SKM-1 (cell line): ENCODE measurements at regions not wholly inside any gene's neighbourhood (a gene's known extent, or its start where the extent isn't known, plus 50 kb on each side); places are given as distances from the start of the nearest gene placed in this dataset.

Experiments
- DNase-seq: peaks from one replicate; lab custom pipeline; 2025; ENCODE audit not compliant: unreplicated experiment; lab: John Stamatoyannopoulos, UW

GRCh38 chr12:84741692-84742091 lies 170.9 kb downstream of the SLC6A15 start:
- no peak for DNase-seq

- no peak for DNase-seq
These were observed 171.6 kb downstream of the SLC6A15 start for GRCh38 chr12:84741031-84741430.

DNA sequence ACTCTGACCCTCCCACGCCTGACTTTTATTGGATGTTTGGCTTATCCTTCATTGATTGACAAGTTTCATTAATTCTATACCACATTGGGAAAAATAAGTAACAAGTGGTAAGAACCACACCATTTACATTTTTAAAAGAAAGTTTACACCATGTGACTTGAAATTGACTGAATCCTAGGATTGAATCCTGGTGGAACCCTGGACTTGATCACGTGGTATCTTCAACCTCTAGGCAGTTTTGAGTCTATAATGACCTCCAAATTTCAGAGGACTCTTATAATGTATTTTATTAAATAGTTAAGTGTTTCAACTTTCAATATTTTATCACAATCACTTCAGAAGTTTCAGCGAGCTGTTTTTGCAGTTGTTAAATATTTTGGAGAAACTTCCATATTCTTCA lies 172.0 kb downstream of the SLC6A15 start:
- DNase-seq: no peak

GRCh38 chr12:84738481-84738972 lies 174.1 kb downstream of the SLC6A15 start:
- DNase-seq: no peak

GRCh38 chr12:84732828-84733340 lies 179.7 kb downstream of the SLC6A15 start:
- no peak for DNase-seq

GRCh38 chr12:84730561-84731162 lies 181.9 kb downstream of the SLC6A15 start:
- DNase-seq: no peak

GRCh38 chr12:84727961-84728360 lies 184.6 kb downstream of the SLC6A15 start:
- peak; percentile 3 for DNase-seq

- DNase-seq: no peak
These were observed 185.8 kb downstream of the SLC6A15 start for GRCh38 chr12:84726780-84727179.

DNA sequence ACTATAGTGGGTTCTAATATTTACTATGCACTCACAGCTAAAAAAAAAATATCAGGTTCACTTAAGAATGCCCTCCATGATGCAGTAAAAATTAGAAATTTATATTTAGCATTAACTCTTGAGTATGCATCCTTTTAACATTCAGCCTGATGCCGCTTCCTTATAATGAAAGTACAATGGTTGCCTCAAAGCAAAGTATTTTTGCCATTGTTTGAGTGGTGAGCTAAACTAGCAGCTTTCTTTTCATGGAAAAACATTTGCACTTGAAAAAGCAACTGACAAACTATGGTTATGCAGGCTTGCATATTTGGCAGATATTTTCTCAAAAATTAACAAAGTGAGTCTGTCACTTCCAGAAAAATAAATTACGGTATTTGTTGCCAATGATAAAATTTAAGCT lies 188.6 kb downstream of the SLC6A15 start:
- no peak for DNase-seq

DNA sequence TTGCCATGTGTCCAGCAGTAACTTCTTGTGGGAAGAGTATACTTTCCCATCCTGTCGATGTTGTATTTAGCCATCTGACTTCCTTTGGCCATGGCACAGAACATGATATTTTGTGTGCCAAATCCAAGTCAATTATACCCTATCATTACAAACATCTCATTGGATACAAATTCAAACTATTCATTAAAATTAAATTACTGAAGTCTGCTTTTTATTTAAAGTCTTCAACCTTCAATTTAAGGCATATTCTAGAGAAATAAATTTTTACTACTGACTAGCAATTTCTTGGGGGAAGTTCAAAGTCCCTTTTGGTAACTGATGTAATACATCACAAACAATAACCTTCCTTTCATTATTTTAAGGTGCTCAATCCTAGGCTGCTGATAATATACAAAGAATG lies 192.6 kb downstream of the SLC6A15 start:
- DNase-seq: no peak

GRCh38 chr12:84718906-84719305 lies 193.7 kb downstream of the SLC6A15 start:
- no peak for DNase-seq

- no peak for DNase-seq
These were observed 199.9 kb downstream of the SLC6A15 start for GRCh38 chr12:84712747-84713146.

DNA sequence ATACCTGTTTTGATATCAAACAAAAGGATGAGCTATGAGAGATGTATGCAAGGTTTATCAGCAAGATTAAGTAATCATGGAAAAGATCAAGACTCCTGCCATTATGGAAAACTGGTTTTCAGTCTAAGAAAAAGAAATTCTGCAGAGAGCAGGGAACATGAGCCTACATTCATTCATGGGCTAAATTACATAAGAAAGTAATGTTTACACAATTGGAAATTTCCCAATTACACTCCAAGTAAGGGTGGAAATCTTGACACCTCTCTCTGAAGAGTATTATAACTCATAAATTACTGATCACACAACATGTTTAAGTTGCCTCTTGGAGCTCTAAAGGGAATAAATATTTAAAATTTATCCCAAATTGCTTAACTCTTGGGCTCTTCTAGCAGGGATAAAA lies 206.2 kb downstream of the SLC6A15 start:
- no peak for DNase-seq

- DNase-seq: no peak
These were observed 207.7 kb downstream of the SLC6A15 start for GRCh38 chr12:84704856-84705255.

GRCh38 chr12:84702001-84702400 lies 210.6 kb downstream of the SLC6A15 start:
- DNase-seq: no peak

DNA sequence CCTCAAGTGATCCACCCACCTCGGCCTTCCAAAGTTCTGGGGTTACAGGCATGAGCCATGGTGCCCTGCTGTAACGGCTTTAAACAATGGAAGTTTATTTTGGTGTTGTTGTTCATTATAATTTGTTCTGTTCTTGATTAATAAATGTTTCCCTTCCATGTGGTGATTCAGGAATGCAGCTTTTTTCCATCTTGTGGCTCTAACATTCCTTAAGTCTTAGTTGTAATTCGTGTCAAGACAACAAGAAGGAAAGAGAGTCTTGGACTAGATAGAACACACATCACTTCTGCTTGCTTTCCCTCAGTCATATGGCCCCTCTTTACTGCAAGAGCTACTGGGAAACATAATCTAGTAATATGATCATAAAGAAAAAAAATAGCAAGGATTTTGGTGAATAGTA lies 211.6 kb downstream of the SLC6A15 start:
- DNase-seq: no peak

DNA sequence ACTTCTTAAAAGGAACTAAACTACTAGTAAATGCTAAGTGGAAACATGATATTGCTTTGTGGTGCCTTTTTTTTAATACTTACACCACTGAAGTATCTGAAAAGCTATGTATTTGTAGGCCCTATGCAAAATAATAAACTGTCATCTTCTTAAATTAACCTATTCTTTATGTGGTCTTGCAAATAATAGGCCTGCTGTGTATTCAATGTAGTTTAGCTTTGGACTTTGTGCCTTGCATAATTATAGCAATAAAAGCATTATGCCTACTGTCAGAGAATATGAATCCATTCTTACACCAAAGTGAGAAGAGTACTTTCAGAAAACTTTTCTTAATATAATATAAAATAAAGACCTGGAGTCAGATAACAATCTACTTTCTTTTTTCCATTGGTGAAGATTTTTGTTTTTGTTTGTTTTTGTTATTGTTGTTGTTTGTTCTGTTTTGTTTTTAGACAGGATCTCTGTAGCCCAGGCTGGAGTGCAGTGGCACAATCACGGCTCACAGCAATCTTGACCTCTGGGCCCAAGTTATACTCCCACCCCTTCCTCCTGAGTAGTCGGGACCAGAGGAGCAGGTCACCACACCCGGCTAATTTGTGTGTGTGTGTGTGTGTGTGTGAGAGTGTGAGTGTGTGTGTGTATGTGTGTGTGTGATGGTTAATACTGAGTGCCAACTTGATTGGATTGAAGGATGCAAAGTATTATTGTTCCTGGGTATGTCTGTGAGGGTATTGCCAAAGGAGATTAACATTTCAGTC lies 213.8 kb downstream of the SLC6A15 start:
- no peak for DNase-seq

DNA sequence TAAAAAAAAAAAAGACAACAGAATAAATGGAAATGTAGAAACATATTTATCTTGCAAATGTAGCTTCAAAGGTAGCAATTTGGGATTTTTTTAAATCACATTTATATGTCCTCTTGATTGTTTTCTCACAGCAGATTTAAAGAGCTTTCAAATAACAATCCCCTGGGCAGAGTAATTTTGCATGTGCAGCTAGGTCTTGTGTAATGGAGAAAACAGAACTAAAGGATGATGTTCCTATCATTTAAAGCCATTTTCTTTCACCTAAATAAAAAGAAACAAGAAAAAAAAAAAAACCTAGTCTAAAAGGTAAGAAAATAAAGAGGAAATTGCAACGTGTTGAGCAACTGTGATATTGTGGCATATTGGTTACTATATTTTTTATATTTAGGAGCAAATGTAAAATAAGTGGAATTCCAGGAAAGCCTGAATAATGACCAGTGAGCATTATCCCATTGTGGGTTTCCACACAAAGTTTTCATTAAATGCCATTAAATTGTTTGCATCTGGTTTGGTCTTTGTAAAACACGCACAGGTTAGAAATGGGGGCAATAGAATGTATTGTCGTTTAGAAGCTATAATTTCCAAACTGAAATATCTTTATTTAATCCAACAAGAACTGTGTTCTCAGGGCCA lies 215.6 kb downstream of the SLC6A15 start:
- DNase-seq: no peak

- no peak for DNase-seq
These were observed 216.3 kb downstream of the SLC6A15 start for GRCh38 chr12:84696281-84696680.

DNA sequence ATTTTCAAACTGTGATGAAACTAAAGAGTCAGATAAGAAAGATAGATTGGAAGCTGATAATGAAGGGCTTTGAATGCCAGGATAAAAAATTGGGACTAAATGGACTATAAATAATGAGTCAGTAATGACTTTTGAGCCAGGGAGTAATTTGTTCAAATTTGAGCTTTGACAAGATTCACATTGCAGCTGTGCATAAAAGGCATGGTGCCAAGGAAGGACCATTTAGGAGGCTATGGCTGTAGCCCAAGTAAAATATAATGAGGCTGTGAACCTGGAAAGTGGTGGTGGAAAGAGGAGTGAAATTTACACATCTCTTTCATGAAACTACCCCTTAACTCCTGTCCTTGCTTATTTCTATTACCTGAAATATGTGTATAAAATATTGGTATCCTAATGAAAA lies 218.5 kb downstream of the SLC6A15 start:
- DNase-seq: no peak

DNA sequence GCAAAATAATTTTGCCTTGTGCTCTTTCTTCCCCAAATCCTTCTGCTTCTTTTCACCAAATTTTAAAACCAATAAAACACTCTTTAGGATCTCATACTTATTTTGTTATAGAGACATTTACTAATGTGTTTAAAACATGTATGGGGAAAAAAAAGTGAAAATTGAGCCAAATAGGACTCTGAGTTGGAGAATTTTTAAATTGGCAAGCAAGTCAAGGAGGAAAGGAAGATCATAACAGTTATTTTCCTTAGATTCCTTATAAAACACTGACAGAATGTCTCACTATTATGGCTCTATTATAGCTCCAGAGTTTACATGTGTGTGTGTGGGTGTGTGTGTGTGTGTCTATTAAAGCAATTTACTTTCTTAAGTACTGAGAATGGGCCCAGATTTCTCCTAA lies 220.5 kb downstream of the SLC6A15 start:
- DNase-seq: no peak

DNA sequence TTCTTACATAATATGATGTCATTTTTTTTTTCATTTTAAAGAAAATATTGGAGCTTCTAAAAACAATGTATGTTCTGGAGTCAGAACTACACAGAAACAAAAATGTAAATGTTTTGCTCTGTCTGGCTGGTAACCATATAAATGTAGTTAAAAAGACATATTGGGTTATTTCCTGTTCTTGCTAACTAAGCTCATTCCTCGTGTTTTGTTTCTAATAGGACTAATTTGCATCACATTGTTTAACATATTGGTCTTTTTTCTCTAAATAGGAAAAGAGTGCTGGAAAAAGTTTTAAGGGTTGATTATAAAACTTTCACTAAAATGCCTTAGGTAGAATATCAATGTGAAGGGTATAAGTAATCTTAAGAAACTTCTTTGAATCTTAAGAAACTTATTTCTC lies 221.3 kb downstream of the SLC6A15 start:
- DNase-seq: no peak
